Naive B cell (primary cell): ENCODE measurements at regions not wholly inside any gene's neighbourhood (a gene's known extent, or its start where the extent isn't known, plus 50 kb on each side); places are given as distances from the start of the nearest gene placed in this dataset.
"Not testable (repeated sequence)": the region's sequence is repeated elsewhere in the genome, so short reads cannot be mapped to it uniquely, and the experiment has no call there.

Source experiments
- ATAC-seq, 2 donors: fragments of 150-1000 bp; cut with Tn5 transposase; 2 replicates each; pipeline ENCODE4 v1.10.0; 2021; ENCODE audit warnings: low read depth in 2 of 2, mild to moderate bottlenecking in 2 of 2, moderate library complexity in 2 of 2
- DNase-seq: peaks from one replicate; pipeline ENCODE4 v3.0.0; 2022
- H3K27ac Mint-ChIP-seq, 6 donors: one replicate each; pipeline ENCODE4 v1.8.0; 2020 to 2022; ENCODE audit warnings: mild to moderate bottlenecking in 6 of 6, mixed read lengths in 6 of 6, moderate library complexity in 5 of 6, inconsistent platforms in 2 of 6
- H3K27me3 Mint-ChIP-seq, 3 donors: one replicate each; pipeline ENCODE4 v1.8.0; 2021 to 2022; ENCODE audit warnings: mixed read lengths in 3 of 3, mild to moderate bottlenecking in 1 of 3
- H3K36me3 Mint-ChIP-seq, 2 donors: one replicate each; pipeline ENCODE4 v1.8.0; 2020 to 2022; ENCODE audit warnings: mixed read lengths in 2 of 2, inconsistent platforms in 1 of 2, mild to moderate bottlenecking in 1 of 2
- H3K4me1 Mint-ChIP-seq, 3 donors: one replicate each; pipeline ENCODE4 v1.8.0; 2020 to 2022; ENCODE audit warnings: mixed read lengths in 3 of 3, inconsistent platforms in 1 of 3, mild to moderate bottlenecking in 1 of 3, moderate library complexity in 1 of 3
- H3K4me3 Mint-ChIP-seq, 8 donors: one replicate each; pipeline ENCODE4 v1.8.0; 2020 to 2022; ENCODE audit warnings: mild to moderate bottlenecking in 8 of 8, mixed read lengths in 8 of 8, moderate library complexity in 8 of 8, inconsistent platforms in 2 of 8
- H3K9me3 Mint-ChIP-seq, 7 donors: one replicate each; pipeline ENCODE4 v1.8.0; 2020 to 2022; ENCODE audit warnings: mixed read lengths in 7 of 7, mild to moderate bottlenecking in 5 of 7, inconsistent platforms in 2 of 7, moderate library complexity in 1 of 7

- no peak for ATAC-seq
- H3K9me3 Mint-ChIP-seq = peaks cover 4 to 17% (median 9%) of the 10 kb centered on the region in 7 donors
- H3K4me1 Mint-ChIP-seq = no peaks in the 10 kb centered on the region
- H3K4me3 Mint-ChIP-seq = no peak overlapping the region
- no peaks in the 10 kb centered on the region for H3K36me3 Mint-ChIP-seq
- no peak overlapping the region for H3K27ac Mint-ChIP-seq
- DNase-seq = no peak
- no peaks in the 10 kb centered on the region for H3K27me3 Mint-ChIP-seq
Observed at GRCh38 chr16:59522826-59523225, 788.7 kb upstream of the GOT2 start.

- H3K4me1 Mint-ChIP-seq, H3K27me3 Mint-ChIP-seq, H3K36me3 Mint-ChIP-seq, DNase-seq, H3K4me3 Mint-ChIP-seq, ATAC-seq, H3K27ac Mint-ChIP-seq: not testable (repeated sequence)
- H3K9me3 Mint-ChIP-seq = peaks cover 7 to 27% (median 20%) of the 10 kb centered on the region in 7 donors
Observed at GRCh38 chr16:59518721-59519120, 784.6 kb upstream of the GOT2 start.

GRCh38 chr16:59514651-59515050, 780.5 kb upstream of the GOT2 start:
- DNase-seq = no peak
- Mint-ChIP-seq H3K27ac (no peak overlapping the region), H3K4me1 (no peaks in the 10 kb centered on the region), H3K27me3 (no peaks in the 10 kb centered on the region), H3K4me3 (no peak overlapping the region), H3K9me3 (peaks cover 6 to 27% (median 11%) of the 10 kb centered on the region in 7 donors), H3K36me3 (no peaks in the 10 kb centered on the region)
- no peak for ATAC-seq

- H3K4me1 Mint-ChIP-seq = no peaks in the 10 kb centered on the region
- no peaks in the 10 kb centered on the region for H3K36me3 Mint-ChIP-seq
- no peak for ATAC-seq
- H3K4me3 Mint-ChIP-seq = no peak overlapping the region
- no peak overlapping the region for H3K27ac Mint-ChIP-seq
- DNase-seq = no peak
- peaks cover 0 to 17% (median 4%) of the 10 kb centered on the region in 7 donors for H3K9me3 Mint-ChIP-seq
- H3K27me3 Mint-ChIP-seq = no peaks in the 10 kb centered on the region
Observed at GRCh38 chr16:59510008-59510424, 775.9 kb upstream of the GOT2 start.

- Mint-ChIP-seq H3K36me3 (no peaks in the 10 kb centered on the region), H3K27ac (no peak overlapping the region), H3K9me3 (peaks cover 0 to 10% (median 3%) of the 10 kb centered on the region in 7 donors), H3K27me3 (no peaks in the 10 kb centered on the region), H3K4me3 (no peak overlapping the region), H3K4me1 (no peaks in the 10 kb centered on the region)
- ATAC-seq (no peak), DNase-seq (no peak)
Observed at GRCh38 chr16:59500601-59501000, 766.5 kb upstream of the GOT2 start.

GRCh38 chr16:59487067-59487466, 753.0 kb upstream of the GOT2 start:
- Mint-ChIP-seq H3K36me3 (no peaks in the 10 kb centered on the region), H3K27ac (no peak overlapping the region), H3K4me3 (no peak overlapping the region), H3K4me1 (no peaks in the 10 kb centered on the region), H3K9me3 (peaks cover 0 to 6% (median 5%) of the 10 kb centered on the region in 7 donors), H3K27me3 (no peaks in the 10 kb centered on the region)
- no peak for ATAC-seq
- no peak for DNase-seq

- peaks cover 0 to 12% (median 6%) of the 10 kb centered on the region in 7 donors for H3K9me3 Mint-ChIP-seq
- ATAC-seq (no peak), DNase-seq (no peak)
- H3K27ac Mint-ChIP-seq = no peak overlapping the region
- no peaks in the 10 kb centered on the region for H3K36me3 Mint-ChIP-seq
- H3K4me3 Mint-ChIP-seq = no peak overlapping the region
- H3K4me1 Mint-ChIP-seq = no peaks in the 10 kb centered on the region
- H3K27me3 Mint-ChIP-seq = no peaks in the 10 kb centered on the region
Observed at GRCh38 chr16:59484833-59485516, 750.9 kb upstream of the GOT2 start.

GRCh38 chr16:59478838-59479237, 744.7 kb upstream of the GOT2 start:
- no peaks in the 10 kb centered on the region for H3K27me3 Mint-ChIP-seq
- H3K27ac Mint-ChIP-seq = peak overlapping the region in 1 of 6 donors; percentile 65
- DNase-seq = no peak
- H3K9me3 Mint-ChIP-seq = peaks cover 2 to 14% (median 10%) of the 10 kb centered on the region in 7 donors
- no peak overlapping the region for H3K4me3 Mint-ChIP-seq
- H3K36me3 Mint-ChIP-seq = no peaks in the 10 kb centered on the region
- no peak for ATAC-seq
- no peaks in the 10 kb centered on the region for H3K4me1 Mint-ChIP-seq

GRCh38 chr16:59470556-59470955, 736.4 kb upstream of the GOT2 start:
- Mint-ChIP-seq H3K27me3 (no peaks in the 10 kb centered on the region), H3K9me3 (peaks cover 3 to 20% (median 6%) of the 10 kb centered on the region in 7 donors), H3K4me3 (no peak overlapping the region), H3K4me1 (no peaks in the 10 kb centered on the region), H3K27ac (no peak overlapping the region), H3K36me3 (no peaks in the 10 kb centered on the region)
- no peak for DNase-seq
- ATAC-seq = no peak

- Mint-ChIP-seq H3K9me3 (peaks cover 0 to 12% (median 5%) of the 10 kb centered on the region in 7 donors), H3K27ac (no peak overlapping the region), H3K36me3 (no peaks in the 10 kb centered on the region), H3K4me1 (no peaks in the 10 kb centered on the region), H3K4me3 (no peak overlapping the region), H3K27me3 (no peaks in the 10 kb centered on the region)
- ATAC-seq = no peak
- DNase-seq = no peak
Observed at GRCh38 chr16:59469266-59469665, 735.1 kb upstream of the GOT2 start.

- H3K27ac Mint-ChIP-seq = no peak overlapping the region
- no peak for DNase-seq
Observed at GRCh38 chr16:59463776-59464175, 729.7 kb upstream of the GOT2 start.

GRCh38 chr16:59459806-59460205, 725.7 kb upstream of the GOT2 start:
- Mint-ChIP-seq H3K9me3 (peaks cover 0 to 8% (median 1%) of the 10 kb centered on the region in 7 donors), H3K36me3 (no peaks in the 10 kb centered on the region), H3K4me1 (no peaks in the 10 kb centered on the region), H3K4me3 (no peak overlapping the region), H3K27me3 (no peaks in the 10 kb centered on the region), H3K27ac (no peak overlapping the region)
- ATAC-seq (no peak), DNase-seq (no peak)

More at GRCh38 chr16:59463776-59464175, 729.7 kb upstream of the GOT2 start:
- no peaks in the 10 kb centered on the region for H3K4me1 Mint-ChIP-seq
- no peak for ATAC-seq
- no peaks in the 10 kb centered on the region for H3K27me3 Mint-ChIP-seq
- peaks cover 0 to 14% (median under 1%) of the 10 kb centered on the region in 7 donors for H3K9me3 Mint-ChIP-seq
- no peaks in the 10 kb centered on the region for H3K36me3 Mint-ChIP-seq
- H3K4me3 Mint-ChIP-seq = no peak overlapping the region

- H3K9me3 Mint-ChIP-seq = peaks cover under 1 to 24% (median 6%) of the 10 kb centered on the region in 7 donors
Observed at GRCh38 chr16:59455497-59455896, 721.4 kb upstream of the GOT2 start.

GRCh38 chr16:59450513-59450912, 716.4 kb upstream of the GOT2 start:
- not testable (repeated sequence) for H3K4me1 Mint-ChIP-seq, H3K36me3 Mint-ChIP-seq, H3K4me3 Mint-ChIP-seq, H3K27ac Mint-ChIP-seq, H3K27me3 Mint-ChIP-seq, DNase-seq, ATAC-seq
- peaks cover 0 to 29% (median 9%) of the 10 kb centered on the region in 7 donors for H3K9me3 Mint-ChIP-seq

More at GRCh38 chr16:59455497-59455896, 721.4 kb upstream of the GOT2 start:
- no peak for ATAC-seq
- H3K27ac Mint-ChIP-seq = no peak overlapping the region
- DNase-seq = no peak
- no peaks in the 10 kb centered on the region for H3K27me3 Mint-ChIP-seq
- H3K4me3 Mint-ChIP-seq = no peak overlapping the region
- no peaks in the 10 kb centered on the region for H3K36me3 Mint-ChIP-seq
- H3K4me1 Mint-ChIP-seq = no peaks in the 10 kb centered on the region
